Neutrophil (primary cell): ENCODE measurements at regions not wholly inside any gene's neighbourhood (a gene's known extent, or its start where the extent isn't known, plus 50 kb on each side); places are given as distances from the start of the nearest gene placed in this dataset.
A peak's percentile ranks its signal among the peaks of the same experiment; 100 is the strongest.
"Not testable (repeated sequence)": the region's sequence is repeated elsewhere in the genome, so short reads cannot be mapped to it uniquely, and the experiment has no call there.

ENCODE experiments used
- H3K27ac ChIP-seq: fragments of 200-600 bp; sonication (generic); 2 replicates; pipeline ENCODE4 v1.5.1; 2016; ENCODE audit warnings: mild to moderate bottlenecking, moderate library complexity
- H3K27me3 ChIP-seq: fragments of 200-600 bp; sonication (generic); 2 replicates; pipeline ENCODE4 v1.6.0; 2016; ENCODE audit warnings: mild to moderate bottlenecking
- H3K36me3 ChIP-seq: fragments of 200-600 bp; sonication (generic); 2 replicates; pipeline ENCODE4 v1.5.1; 2017
- H3K4me1 ChIP-seq, 2 experiments: fragments of 200-600 bp in 1 of 2; sonication (generic) in 1 of 2; 1 replicate in 1 of 2; 2 replicates in 1 of 2; pipeline versions ENCODE4 v1.5.1 to v1.6.1; 2013 to 2016; ENCODE audit warnings: low read depth in 1 of 2, low read length in 1 of 2, mild to moderate bottlenecking in 1 of 2, moderate library complexity in 1 of 2; ENCODE audit not compliant: control insufficient read depth in 1 of 2, insufficient read depth in 1 of 2
- H3K4me3 ChIP-seq, 2 experiments: fragments of 200-600 bp in 1 of 2; sonication (generic) in 1 of 2; 1 replicate in 1 of 2; 2 replicates in 1 of 2; pipeline ENCODE4 v1.5.1; 2013 to 2016; ENCODE audit warnings: low read depth in 1 of 2, low read length in 1 of 2, mild to moderate bottlenecking in 1 of 2, moderate library complexity in 1 of 2
- H3K9me3 ChIP-seq: fragments of 200-600 bp; sonication (generic); 2 replicates; pipeline ENCODE4 v1.5.1; 2016
- TF ChIP-seq, protein P1 (sequence below): fragments of 200-600 bp; sonication (generic); IDR thresholded peaks from 2 replicates; pipeline ENCODE4 v1.5.1; 2016; ENCODE audit warnings: antibody characterized with exemption

DNA sequence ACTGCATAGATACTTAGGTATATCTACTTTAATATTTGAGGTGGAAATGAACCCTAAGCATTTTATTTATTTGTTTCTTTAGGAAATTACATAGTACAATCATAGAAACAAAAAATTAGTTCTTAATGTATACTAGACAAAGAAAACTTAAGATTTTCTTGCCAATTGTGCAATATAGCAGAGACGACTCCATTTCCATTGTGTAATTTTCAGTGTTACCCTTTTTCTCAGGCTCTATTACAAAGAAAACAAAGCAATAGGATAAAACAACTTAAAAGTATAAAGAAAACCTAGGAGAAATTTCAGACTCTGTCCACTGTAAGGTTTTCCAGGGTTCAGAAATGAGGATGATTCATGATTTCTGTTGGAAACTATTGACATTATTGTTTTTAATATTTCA lies 89.0 kb upstream of the SERTAD2 start:
- Histone ChIP-seq H3K27ac (no peak overlapping the region), H3K9me3 (no peaks in the 10 kb centered on the region), H3K36me3 (no peaks in the 10 kb centered on the region), H3K27me3 (no peaks in the 10 kb centered on the region), H3K4me3 (no peak overlapping the region), H3K4me1 (peaks cover 0 to under 1% of the 10 kb centered on the region in 2 experiments)
- TF ChIP-seq, protein P1, sequence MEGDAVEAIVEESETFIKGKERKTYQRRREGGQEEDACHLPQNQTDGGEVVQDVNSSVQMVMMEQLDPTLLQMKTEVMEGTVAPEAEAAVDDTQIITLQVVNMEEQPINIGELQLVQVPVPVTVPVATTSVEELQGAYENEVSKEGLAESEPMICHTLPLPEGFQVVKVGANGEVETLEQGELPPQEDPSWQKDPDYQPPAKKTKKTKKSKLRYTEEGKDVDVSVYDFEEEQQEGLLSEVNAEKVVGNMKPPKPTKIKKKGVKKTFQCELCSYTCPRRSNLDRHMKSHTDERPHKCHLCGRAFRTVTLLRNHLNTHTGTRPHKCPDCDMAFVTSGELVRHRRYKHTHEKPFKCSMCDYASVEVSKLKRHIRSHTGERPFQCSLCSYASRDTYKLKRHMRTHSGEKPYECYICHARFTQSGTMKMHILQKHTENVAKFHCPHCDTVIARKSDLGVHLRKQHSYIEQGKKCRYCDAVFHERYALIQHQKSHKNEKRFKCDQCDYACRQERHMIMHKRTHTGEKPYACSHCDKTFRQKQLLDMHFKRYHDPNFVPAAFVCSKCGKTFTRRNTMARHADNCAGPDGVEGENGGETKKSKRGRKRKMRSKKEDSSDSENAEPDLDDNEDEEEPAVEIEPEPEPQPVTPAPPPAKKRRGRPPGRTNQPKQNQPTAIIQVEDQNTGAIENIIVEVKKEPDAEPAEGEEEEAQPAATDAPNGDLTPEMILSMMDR, result no peak

DNA sequence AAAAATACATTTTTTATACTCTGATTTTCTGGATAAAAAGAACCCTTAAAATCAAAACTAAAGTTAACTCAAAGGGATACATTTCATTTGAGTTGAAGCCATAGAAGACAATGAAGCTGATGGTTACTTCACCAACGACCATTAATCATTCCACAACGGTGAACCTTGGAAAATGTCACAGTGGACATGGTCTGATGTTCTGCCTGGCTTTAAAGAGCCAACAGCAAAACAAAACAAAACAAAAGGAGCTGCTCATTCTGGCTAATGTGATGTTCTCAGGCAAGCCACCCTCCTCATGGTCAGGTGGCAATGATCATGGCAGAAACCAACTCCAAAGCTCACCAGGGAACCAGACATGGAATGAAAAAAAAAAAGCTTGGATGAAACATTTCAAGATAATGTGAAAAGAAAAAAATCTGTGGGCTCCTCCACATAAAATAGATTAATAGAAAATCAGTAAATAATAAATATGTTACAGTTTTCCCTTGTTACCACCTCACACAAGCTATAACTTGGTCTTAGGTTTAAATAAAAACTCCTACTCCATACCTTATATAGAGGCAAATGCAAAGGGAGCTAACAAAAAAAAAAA lies 90.1 kb upstream of the SERTAD2 start:
- Histone ChIP-seq H3K36me3 (no peaks in the 10 kb centered on the region), H3K27me3 (no peaks in the 10 kb centered on the region), H3K4me1 (peaks cover 0 to 3% of the 10 kb centered on the region in 2 experiments), H3K9me3 (no peaks in the 10 kb centered on the region), H3K4me3 (no peak overlapping the region), H3K27ac (no peak overlapping the region)
- TF ChIP-seq, protein P1, result no peak

DNA sequence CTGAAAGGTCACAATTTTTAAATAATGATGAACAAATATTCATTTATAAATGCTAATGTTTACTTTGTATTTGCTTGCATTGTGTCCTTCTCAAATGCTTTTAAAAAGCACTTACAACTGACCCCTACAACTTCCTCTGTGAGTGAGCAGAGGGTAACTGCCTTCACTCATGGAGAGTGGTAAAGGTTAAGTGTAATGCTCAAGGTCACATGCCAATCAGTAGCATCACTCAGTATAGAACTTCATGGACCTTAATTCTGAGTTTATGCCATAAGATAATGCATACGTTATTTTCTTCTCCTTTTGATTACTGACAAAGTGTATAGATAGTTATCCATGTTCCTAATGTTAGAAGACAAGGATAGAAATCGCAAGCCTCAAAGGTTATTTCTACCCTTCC lies 91.8 kb upstream of the SERTAD2 start:
- TF ChIP-seq, protein P1, result no peak
- Histone ChIP-seq H3K9me3 (no peaks in the 10 kb centered on the region), H3K27ac (no peak overlapping the region), H3K4me1 (peaks cover 8 to 11% of the 10 kb centered on the region in 2 experiments), H3K27me3 (no peaks in the 10 kb centered on the region), H3K4me3 (no peak overlapping the region), H3K36me3 (no peaks in the 10 kb centered on the region)

DNA sequence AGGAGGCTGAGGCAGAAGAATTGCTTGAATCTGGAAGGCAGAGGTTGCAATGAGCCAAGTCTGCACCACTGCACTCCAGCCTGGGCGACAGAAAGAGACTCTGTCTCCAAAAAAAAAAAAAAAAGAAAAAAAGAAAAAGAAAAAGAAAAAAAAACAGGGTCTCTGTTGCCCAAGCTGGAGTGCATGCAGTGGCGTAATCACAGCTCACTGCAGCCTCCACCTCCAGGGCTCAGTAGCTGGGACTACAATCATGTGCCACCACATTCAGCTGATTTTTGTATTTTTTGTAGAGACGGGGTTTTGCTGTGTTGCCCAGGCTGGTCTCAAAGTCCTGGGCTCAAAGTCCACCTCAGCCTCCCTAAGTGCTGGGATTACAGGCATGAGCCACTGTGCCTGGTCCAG lies 94.0 kb upstream of the SERTAD2 start:
- H3K27ac ChIP-seq, H3K36me3 ChIP-seq, H3K4me3 ChIP-seq, H3K27me3 ChIP-seq, H3K9me3 ChIP-seq: not testable (repeated sequence)
- peaks cover 14 to 16% of the 10 kb centered on the region in 2 experiments for H3K4me1 ChIP-seq

DNA sequence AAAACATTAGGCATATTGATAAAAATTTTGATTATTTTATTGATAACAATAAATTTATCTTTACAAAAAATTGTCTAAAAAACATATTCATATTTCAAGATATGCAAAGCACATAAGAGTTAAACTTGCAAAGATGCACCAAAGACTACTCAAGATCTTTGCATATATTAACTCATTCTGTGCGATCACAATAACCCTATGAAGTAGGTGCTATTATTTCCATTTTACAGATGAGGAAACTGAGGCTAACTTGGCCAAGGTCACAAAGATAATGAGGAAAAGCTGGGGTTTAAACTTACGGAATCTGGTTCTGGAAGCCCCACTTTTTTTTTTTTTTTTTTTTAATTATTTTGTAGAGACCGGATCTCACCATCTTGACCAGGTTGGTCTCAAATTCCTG lies 94.4 kb upstream of the SERTAD2 start:
- H3K4me1 ChIP-seq, result peaks cover 14 to 16% of the 10 kb centered on the region in 2 experiments
- no peak overlapping the region for H3K4me3 ChIP-seq
- no peaks in the 10 kb centered on the region for H3K9me3 ChIP-seq
- no peak overlapping the region for H3K27ac ChIP-seq
- peaks cover 3% of the 10 kb centered on the region for H3K36me3 ChIP-seq
- no peaks in the 10 kb centered on the region for H3K27me3 ChIP-seq
- TF ChIP-seq, protein P1, result no peak

DNA sequence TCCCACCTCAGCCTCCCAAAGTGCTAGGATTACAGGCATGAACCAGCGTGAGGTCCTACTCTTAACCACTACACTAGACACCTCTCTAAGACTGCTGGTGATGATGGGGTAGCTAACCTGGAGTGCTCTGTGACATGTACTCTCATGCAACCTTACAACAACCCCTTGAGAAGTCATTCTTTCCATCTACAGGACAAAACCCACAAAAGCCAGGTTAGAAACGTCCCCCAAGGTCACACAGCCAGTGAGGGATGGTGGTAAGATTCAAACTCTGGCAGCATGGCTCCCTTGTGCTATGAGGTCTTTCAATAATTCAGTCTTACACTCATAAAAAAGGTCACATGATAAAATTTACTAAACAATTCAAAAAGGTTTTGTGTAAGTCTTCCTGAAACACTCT lies 94.8 kb upstream of the SERTAD2 start:
- TF ChIP-seq, protein P1, result no peak
- no peak overlapping the region for H3K4me3 ChIP-seq
- peak overlapping the region; percentile 95 for H3K27ac ChIP-seq
- no peaks in the 10 kb centered on the region for H3K27me3 ChIP-seq
- peaks cover 14 to 16% of the 10 kb centered on the region in 2 experiments for H3K4me1 ChIP-seq
- H3K36me3 ChIP-seq, result peaks cover 3% of the 10 kb centered on the region
- no peaks in the 10 kb centered on the region for H3K9me3 ChIP-seq
